Endodermal cell (in vitro differentiated cells): ENCODE measurements at regions not wholly inside any gene's neighbourhood (a gene's known extent, or its start where the extent isn't known, plus 50 kb on each side); places are given as distances from the start of the nearest gene placed in this dataset.

Source experiments
- DNase-seq: peaks from one replicate; pipeline ENCODE4 v3.0.0-alpha.2; 2017
- H3K27ac ChIP-seq: 2 replicates; pipeline ENCODE4 v1.5.1; 2013; ENCODE audit warnings: mild to moderate bottlenecking, low read depth, low read length, moderate library complexity
- H3K27me3 ChIP-seq: 2 replicates; pipeline ENCODE4 v1.6.1; 2013; ENCODE audit warnings: mild to moderate bottlenecking, low read length, moderate library complexity; ENCODE audit not compliant: insufficient read depth, control insufficient read depth, poor library complexity, severe bottlenecking
- H3K36me3 ChIP-seq: 2 replicates; pipeline ENCODE4 v1.7.0; 2013; ENCODE audit warnings: mild to moderate bottlenecking, low read length, moderate library complexity; ENCODE audit not compliant: control insufficient read depth, insufficient read depth
- H3K4me1 ChIP-seq: one replicate; pipeline ENCODE4 v1.7.0; 2013; ENCODE audit warnings: low read length; ENCODE audit not compliant: control insufficient read depth, insufficient read depth
- H3K4me3 ChIP-seq: 2 replicates; pipeline ENCODE4 v1.5.1; 2013; ENCODE audit warnings: mild to moderate bottlenecking, low read length, moderate library complexity
- H3K9ac ChIP-seq: 2 replicates; pipeline ENCODE4 v1.6.1; 2013; ENCODE audit warnings: mild to moderate bottlenecking, low read length, moderate library complexity; ENCODE audit not compliant: poor library complexity, severe bottlenecking; ENCODE audit errors: extremely low read depth
- H3K9me3 ChIP-seq: 2 replicates; pipeline ENCODE4 v1.6.1; 2013; ENCODE audit warnings: mild to moderate bottlenecking, low read length, moderate library complexity; ENCODE audit not compliant: control insufficient read depth
- H3K27ac Mint-ChIP-seq: 2 replicates; pipeline ENCODE4 v1.8.0; 2020; ENCODE audit warnings: mixed read lengths
- H3K27me3 Mint-ChIP-seq: 2 replicates; pipeline ENCODE4 v1.8.0; 2021; ENCODE audit warnings: mild to moderate bottlenecking, mixed read lengths; ENCODE audit not compliant: insufficient read depth
- H3K36me3 Mint-ChIP-seq: 2 replicates; pipeline ENCODE4 v1.8.0; 2020; ENCODE audit warnings: low read depth, mixed read lengths
- H3K4me1 Mint-ChIP-seq: 2 replicates; pipeline ENCODE4 v1.8.0; 2020; ENCODE audit warnings: mixed read lengths
- H3K4me3 Mint-ChIP-seq: 2 replicates; pipeline ENCODE4 v1.8.0; 2020; ENCODE audit warnings: mild to moderate bottlenecking, moderate library complexity, mixed read lengths
- H3K9me3 Mint-ChIP-seq: 2 replicates; pipeline ENCODE4 v1.8.0; 2020; ENCODE audit warnings: mild to moderate bottlenecking, mixed read lengths
- WGBS, 2 experiments: methylation state at CpG; one replicate each; pipeline versions ENCODE4 v1.1.5 to v1.1.7; 2013; ENCODE audit warnings: missing lambda C conversion rate in 2 of 2, mixed read lengths in 1 of 2; ENCODE audit not compliant: insufficient coverage in 1 of 2, insufficient read length in 1 of 2; 5-methylcytosine and 5-hydroxymethylcytosine counted together
- TF ChIP-seq, protein P1 (sequence below): fragments of 200-600 bp; sonication (generic); conservative IDR thresholded peaks from 2 replicates; pipeline ENCODE4 v1.5.0; 2021; ENCODE audit warnings: antibody characterized with exemption, mild to moderate bottlenecking

DNA sequence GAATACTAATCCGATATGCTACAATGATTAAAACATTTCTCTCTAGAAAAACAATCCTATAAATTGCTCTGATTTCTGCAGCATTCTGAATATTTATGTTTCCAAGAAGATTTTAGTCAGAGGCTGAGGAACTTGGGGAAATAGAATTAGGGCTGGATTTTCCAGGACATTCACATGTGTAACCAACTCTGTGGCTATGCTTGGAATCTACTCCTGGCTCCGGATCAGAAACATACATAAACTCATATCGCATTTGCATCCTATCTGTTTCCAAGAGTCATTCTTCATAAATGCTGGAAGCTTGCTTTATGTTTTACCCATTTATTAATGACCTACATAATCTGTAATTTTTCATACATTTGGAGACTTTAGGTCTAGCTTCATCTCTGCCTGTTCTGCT lies 459.9 kb upstream of the MARCKS start:
- no peak overlapping the region for H3K4me3 Mint-ChIP-seq
- H3K36me3 ChIP-seq: no peaks in the 10 kb centered on the region
- no peaks in the 10 kb centered on the region for H3K9me3 ChIP-seq
- no peaks in the 10 kb centered on the region for H3K27me3 ChIP-seq
- no peak overlapping the region for H3K27ac Mint-ChIP-seq
- peaks cover 1% of the 10 kb centered on the region for H3K4me1 Mint-ChIP-seq
- no peaks in the 10 kb centered on the region for H3K4me1 ChIP-seq
- H3K4me3 ChIP-seq: no peak overlapping the region
- no peaks in the 10 kb centered on the region for H3K9me3 Mint-ChIP-seq
- 95% methylated on average over 2 of the region's 3 CpGs; no CpG with 5 or more reads in 1 of the 2 experiments for WGBS, 2 experiments
- DNase-seq: no peak
- H3K9ac ChIP-seq: no peak overlapping the region
- TF ChIP-seq, protein P1, sequence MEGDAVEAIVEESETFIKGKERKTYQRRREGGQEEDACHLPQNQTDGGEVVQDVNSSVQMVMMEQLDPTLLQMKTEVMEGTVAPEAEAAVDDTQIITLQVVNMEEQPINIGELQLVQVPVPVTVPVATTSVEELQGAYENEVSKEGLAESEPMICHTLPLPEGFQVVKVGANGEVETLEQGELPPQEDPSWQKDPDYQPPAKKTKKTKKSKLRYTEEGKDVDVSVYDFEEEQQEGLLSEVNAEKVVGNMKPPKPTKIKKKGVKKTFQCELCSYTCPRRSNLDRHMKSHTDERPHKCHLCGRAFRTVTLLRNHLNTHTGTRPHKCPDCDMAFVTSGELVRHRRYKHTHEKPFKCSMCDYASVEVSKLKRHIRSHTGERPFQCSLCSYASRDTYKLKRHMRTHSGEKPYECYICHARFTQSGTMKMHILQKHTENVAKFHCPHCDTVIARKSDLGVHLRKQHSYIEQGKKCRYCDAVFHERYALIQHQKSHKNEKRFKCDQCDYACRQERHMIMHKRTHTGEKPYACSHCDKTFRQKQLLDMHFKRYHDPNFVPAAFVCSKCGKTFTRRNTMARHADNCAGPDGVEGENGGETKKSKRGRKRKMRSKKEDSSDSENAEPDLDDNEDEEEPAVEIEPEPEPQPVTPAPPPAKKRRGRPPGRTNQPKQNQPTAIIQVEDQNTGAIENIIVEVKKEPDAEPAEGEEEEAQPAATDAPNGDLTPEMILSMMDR: no peak
- H3K27ac ChIP-seq: no peak overlapping the region
- H3K27me3 Mint-ChIP-seq: no peaks in the 10 kb centered on the region
- no peaks in the 10 kb centered on the region for H3K36me3 Mint-ChIP-seq

DNA sequence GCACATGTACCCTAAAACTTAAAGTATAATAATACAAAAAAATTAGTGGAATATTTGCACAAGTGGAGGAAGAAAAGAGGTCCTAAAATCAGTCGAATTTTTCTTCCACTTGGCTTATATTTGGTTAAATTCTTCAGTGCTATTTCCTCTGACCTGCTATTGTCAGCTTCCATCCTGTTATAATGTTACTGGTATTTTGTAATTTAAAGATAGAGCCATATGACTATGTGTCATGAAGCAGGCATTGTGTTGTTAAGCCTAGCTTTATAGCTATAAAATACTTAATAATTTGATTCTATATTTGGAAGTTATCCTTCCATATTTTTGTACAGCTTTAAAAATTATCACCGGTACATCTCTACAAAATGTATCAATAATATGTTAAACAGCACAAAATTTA lies 455.9 kb upstream of the MARCKS start:
- Mint-ChIP-seq H3K9me3 (no peaks in the 10 kb centered on the region), H3K27ac (no peak overlapping the region), H3K27me3 (no peaks in the 10 kb centered on the region), H3K4me3 (no peak overlapping the region), H3K4me1 (no peaks in the 10 kb centered on the region), H3K36me3 (no peaks in the 10 kb centered on the region)
- H3K27ac ChIP-seq: no peak overlapping the region
- no peaks in the 10 kb centered on the region for H3K36me3 ChIP-seq
- no peaks in the 10 kb centered on the region for H3K27me3 ChIP-seq
- WGBS, 2 experiments: 76 to 80% methylated on average over 1 to 2 of the region's 2 CpGs
- no peak for DNase-seq
- H3K9ac ChIP-seq: no peak overlapping the region
- H3K4me1 ChIP-seq: no peaks in the 10 kb centered on the region
- H3K9me3 ChIP-seq: no peaks in the 10 kb centered on the region
- H3K4me3 ChIP-seq: no peak overlapping the region
- TF ChIP-seq, protein P1: no peak

DNA sequence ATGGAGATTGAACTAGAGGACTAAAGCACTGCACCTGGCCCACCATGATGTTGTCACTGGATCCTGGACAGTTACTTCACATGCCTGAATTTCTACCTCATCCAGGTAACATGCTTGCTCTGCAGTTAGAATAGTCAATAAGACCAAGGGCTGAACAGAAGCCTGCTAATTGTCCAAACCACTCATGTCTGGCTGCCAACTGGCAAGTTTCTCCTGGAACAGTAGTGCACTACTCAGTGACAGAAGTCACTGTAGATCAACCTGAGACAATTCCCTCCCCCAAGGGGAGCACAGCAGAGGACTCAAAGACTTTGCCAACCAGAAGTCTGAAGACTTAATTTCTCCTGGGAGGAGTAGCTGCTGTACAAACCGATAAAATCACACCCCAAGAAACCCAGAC lies 454.6 kb upstream of the MARCKS start:
- Histone ChIP-seq H3K27ac (no peak overlapping the region), H3K9ac (no peak overlapping the region), H3K9me3 (no peaks in the 10 kb centered on the region), H3K4me1 (no peaks in the 10 kb centered on the region), H3K4me3 (no peak overlapping the region), H3K27me3 (no peaks in the 10 kb centered on the region), H3K36me3 (no peaks in the 10 kb centered on the region)
- Mint-ChIP-seq H3K4me1 (no peaks in the 10 kb centered on the region), H3K27me3 (no peaks in the 10 kb centered on the region), H3K4me3 (no peak overlapping the region), H3K36me3 (no peaks in the 10 kb centered on the region), H3K27ac (no peak overlapping the region), H3K9me3 (no peaks in the 10 kb centered on the region)
- 75% methylated on average over 1 of the region's 1 CpG; no CpG with 5 or more reads in 1 of the 2 experiments for WGBS, 2 experiments
- no peak for DNase-seq
- TF ChIP-seq, protein P1: no peak
